HTR-8/SVneo (cell line): ENCODE measurements at regions not wholly inside any gene's neighbourhood (a gene's known extent, or its start where the extent isn't known, plus 50 kb on each side); places are given as distances from the start of the nearest gene placed in this dataset.

Source experiments
- DNase-seq: peaks from one replicate; pipeline ENCODE4 v3.0.0; 2011; ENCODE audit warnings: low spot score, mixed read lengths; ENCODE audit not compliant: insufficient read length
- FAIRE-seq: peaks from 2 replicates; lab custom pipeline; 2011; peaks lifted over from hg19 to GRCh38; lab: Jason Lieb, UNC

DNA sequence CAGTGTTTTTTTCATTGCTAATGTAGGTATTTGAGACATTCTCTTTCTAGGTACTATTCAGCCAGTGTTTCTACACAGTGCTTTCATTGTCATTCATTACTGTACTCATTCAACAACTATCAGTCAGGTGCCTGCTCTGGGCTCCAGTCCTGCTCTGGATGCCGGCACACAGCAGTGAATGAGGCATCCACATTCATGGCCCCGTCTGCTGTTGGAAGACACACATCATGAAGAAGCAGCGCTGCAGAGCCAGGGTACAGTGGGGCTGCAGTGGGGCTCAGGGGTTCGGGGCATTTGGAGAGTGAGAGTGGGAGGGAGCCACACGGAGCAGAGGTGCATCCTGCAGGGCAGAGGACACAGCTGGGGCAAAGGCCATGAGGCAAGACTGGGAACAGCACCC is 737.2 kb upstream of the RAB6C start:
- DNase-seq (no peak), FAIRE-seq (no peak)

DNA sequence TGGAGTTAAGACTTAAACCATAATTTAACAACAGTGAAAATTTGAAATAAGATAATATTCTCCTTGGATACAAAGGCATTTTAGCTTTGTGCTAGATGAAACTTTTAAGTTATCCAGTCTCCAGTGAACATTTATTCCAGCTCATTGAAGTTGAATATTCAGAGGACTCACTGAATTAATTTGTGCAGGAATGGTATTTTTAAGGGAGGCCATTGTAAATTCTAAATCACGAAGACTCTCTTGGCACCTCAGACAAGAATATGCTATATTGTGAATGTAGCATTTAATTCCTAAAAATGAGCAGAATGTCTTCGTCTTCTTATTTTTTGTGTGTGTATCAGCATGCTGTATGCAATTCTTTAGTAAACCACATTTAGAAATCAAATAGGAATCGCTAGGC is 731.7 kb upstream of the RAB6C start:
- DNase-seq (no peak), FAIRE-seq (no peak)

DNA sequence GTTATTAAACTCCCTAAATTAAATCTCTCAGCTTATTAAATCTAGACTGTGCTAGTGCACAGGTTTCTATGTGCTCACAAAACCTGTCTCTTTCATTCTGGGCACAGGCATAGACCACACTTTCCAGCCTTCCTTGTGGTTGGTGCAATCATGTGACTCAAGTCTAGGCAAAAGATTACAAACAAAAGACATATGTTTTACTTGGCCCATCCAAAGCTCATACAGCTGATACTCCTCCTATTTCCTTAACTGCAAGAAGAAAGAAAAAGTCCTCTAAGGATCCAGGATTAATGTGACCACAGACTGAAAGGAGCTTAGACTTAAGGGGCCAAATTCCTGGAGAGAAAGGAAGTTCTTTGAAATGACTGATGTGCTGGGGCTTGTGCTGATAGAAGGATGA is 731.3 kb upstream of the RAB6C start:
- DNase-seq: no peak
- FAIRE-seq: no peak

DNA sequence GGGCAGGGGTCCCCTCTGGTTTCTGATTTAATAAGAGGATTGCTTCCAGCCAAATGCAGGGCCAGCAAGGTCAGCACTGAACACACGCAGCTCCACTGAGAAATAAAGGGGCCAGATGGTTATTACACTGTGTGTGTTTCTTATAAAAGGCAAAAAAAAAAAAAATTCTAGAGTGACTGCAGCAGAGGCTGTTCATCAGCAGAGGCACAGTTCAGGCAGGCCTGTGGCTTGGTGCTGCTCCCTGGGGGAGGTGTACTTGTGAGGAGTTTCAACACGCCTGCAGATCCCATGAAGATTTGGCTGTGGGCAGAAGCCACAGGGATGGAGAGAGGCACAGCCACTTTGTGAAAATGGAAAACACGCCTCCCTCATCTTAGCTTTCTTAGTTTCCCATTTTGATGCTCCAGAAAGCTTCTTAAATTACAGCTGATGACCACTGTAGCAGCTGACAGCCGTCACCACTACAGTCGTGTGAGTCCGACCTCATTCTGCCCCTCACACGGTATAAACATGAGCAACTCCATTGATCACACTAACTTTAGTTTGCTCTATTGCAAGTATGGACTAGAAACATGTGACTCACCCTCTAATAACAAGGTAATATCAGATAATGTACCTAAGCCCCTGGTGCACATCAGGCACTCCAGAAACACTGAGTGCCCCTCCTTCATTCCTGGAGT is 726.5 kb upstream of the RAB6C start:
- FAIRE-seq (no peak), DNase-seq (no peak)

DNA sequence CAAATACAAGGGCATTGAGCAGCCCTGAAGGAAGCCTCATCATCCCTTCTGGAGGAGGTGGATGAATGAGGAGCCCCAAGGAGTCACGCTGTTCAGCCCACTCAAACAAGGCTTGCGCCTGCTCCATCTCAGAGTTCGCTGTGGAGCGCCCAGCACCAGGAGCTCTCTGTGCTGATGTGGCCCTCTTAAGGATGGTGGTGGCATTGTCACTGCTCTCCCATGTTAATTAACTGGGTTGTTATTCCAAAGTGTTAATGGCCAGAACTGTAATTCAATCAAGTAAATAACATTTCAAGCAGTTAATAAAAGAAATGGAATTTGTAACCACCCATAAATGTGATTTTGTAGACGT is 726.0 kb upstream of the RAB6C start:
- FAIRE-seq (no peak), DNase-seq (no peak)

DNA sequence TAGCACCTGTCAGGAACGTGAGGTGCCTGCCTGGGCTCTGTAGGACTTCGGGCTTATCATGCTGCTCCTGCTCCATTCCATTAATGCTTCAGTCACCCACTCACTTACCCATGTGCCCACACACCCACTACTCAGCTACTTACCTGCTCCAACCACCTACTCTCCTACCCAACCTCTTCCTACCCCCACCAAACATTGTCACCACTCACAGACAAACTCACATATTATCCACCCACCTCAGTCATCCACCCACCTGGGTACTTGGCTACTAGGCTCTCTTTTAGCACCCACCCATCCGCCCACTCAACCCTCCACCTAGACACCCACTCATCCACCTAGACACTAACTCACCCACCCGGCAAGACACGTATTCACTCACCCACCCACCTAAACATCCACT is 724.7 kb upstream of the RAB6C start:
- no peak for FAIRE-seq
- DNase-seq: no peak

DNA sequence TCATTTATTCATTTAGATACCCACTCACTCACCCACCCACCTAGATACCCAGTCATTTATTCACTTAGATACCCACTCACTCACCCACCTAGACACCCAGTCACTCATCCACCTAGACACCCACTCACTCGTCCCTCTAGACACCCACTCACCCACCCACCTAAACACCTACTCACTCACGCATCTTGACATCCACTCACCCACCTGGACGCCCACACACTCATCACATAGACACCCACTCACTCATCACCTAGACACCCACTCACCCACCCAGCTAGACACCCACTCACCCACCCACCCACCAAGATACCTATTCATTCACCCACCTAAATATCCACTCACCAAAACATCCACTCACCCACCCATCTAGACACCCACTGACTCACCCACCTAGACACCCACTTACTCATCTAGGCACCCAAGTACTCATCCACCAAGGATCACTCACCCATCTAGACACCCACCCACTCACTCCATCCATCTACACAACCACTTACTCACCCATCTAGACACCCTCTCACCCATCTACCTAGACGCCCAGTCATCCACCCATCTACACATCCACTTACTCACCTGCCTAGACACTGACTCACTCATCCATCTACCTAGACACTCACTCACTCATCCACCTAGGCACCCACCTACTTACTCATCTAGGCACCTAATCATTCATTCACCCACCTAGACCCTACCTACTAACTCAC is 723.7 kb upstream of the RAB6C start:
- no peak for DNase-seq
- FAIRE-seq: no peak

DNA sequence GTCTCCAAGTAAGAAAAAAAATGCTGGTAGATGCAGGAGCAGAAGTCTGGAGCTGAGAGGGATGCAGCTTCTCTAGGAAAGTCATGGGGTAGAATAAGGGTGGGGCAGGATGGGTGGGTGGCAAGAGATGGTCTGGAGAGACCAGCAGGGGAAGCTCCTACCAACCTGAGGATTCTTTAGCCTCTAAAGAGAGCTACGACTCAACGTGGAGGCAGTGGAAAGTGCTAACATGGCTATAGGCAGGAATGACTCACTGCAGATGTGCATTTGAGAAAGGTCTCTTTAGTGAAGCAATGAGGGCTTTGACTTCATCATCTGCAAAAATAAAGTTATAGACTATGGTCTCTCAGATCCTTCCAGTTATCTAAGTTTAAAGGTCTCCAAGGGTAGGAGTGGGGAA is 722.8 kb upstream of the RAB6C start:
- FAIRE-seq (no peak), DNase-seq (no peak)

DNA sequence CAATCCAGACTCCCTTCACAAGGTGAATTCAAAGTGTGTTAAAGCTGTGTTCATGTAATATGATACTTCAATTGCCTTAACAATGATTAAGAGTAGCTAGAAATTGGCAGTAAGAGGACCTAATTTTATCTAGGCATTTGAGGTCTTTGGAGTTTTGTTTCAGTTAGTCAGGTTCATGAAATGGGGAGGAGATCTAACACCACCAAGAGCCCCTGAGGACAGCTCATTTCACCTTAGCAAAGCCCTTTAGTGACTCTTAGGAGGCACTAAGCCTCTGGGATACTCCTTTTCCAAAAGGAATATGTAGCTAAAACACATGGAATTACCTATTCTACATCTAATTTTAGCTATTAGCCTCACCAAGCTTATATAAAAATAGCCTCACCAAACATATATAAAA is 716.5 kb upstream of the RAB6C start:
- no peak for DNase-seq
- FAIRE-seq: no peak

DNA sequence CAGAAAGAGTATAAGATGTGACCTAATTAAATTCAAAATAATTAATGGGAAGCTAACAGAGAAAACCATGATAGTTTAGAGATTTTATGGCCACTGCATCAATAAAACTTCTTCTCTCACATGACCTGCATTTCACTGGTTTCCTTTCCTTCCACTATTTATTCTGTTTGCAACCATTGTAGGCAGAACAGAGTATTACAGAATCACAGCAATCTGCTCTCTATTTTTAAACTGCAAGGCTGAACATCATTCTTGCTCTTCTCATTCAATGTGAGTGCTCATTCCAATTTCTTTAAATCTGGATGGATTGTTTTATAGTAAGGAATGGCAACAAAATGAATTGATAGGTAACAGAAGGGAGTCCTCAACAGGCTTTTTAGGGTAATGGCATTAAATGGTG is 715.5 kb upstream of the RAB6C start:
- DNase-seq (no peak), FAIRE-seq (no peak)

DNA sequence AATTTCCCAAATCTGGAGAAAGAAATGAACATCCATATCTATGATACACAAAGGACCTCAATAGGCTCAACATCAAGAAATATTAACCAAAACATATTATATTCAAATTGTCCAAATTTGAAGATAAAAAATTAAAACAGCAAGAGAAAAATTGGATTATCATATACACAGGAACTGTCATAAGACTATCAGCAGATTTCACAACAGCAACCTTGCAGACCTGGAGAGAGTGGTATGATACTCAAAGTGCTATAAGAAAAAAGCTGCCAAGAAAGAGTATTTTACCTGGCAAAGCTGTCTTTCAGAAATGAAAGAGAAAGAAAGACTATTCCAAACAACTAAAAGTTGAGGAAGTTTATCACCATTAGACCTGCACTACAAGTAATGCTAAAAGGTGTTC is 711.9 kb upstream of the RAB6C start:
- FAIRE-seq: no peak
- no peak for DNase-seq

DNA sequence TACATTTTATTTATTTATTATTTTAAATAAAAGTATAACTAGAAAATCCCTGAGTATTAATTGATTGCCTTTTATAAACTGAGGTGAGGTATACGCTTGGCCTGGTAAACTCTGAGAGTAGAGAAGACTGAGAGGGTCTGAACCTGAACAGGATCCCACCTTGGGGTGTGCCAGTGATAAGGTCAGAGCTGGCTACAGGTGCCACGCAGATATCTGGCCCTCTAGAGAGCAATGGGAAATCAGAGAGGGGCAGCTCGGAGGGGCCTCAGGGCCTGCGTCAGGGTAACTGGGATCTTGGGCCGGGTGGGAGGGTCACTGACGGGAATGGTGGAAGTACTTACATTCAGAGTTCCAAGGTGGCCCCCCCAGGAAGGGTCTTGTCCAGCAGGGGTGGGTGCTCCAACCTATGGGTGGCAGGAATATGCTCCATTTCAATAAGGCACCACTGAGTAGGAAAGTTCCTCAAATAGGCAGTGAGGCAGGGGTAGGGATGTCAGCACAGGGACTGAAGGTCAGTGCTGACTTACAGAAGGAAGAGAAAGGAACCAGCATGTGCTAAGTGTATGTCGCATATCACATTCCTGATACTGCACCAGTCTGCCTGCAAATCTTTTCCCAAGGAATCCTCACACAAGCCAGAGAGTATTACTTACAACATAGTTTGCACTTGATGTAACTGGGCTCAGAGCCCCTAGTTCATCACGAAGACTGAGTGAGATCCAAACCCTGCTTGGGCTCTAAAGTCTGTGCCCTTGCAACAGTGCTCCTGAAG is 706.0 kb upstream of the RAB6C start:
- FAIRE-seq: no peak

DNA sequence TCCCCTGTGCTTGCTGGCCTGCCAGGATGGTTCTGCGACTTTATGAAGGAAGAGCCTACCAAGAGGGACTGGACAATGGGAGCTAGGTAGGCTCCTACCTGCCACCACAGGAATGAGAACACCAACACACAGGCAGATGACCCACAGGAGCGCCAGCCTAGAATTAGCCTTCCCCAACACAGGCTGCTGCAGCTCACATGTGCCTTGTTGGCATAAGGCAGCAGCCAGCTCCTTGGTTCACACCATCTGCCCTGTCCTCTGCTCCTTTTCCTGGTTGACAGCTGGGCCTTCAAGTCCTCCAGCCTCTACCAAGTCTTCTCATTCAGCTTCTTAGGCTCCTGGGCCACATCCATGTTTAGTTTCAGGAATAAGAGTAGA is 705.4 kb upstream of the RAB6C start:
- no peak for FAIRE-seq
- DNase-seq: no peak

More for the DNA sequence above, 706.0 kb upstream of the RAB6C start:
- no peak for DNase-seq

DNA sequence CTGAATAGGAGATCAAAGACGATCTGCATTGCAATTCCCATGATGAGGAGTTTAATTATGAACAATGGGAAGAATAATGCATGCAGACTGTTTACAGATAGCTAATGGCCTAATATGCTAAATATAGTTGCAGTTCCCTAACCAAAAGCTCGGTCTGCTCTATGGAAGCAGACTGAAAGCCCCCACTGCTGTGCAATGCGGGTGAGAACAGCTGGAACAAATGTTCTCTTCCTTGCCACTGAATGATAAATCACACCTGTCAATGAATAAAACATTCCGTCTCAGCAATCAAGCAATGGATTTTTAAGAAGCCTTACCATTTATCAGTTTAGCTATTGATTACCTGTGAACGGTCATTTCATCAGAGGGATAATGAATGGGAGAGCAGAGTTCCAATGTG is 704.5 kb upstream of the RAB6C start:
- DNase-seq (no peak), FAIRE-seq (no peak)

DNA sequence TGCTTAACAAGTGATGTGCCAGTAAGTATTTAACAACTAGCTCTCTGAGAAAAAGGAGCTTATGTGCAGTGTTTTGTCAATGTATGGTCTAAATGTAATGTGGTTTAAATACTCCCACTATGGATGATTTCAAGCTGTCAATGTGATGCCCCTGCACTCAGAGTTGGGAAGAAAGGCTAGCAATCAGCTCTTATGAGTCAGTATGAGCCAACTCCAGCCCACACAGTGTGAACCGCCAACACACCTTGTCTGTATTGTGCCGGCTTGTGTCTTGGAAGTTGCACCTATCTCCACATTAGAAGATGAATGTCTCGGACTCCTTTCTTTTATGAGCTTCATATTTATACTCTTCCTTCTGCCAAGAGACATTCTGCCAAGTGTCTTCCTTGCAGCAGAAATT is 703.8 kb upstream of the RAB6C start:
- FAIRE-seq (no peak), DNase-seq (no peak)

DNA sequence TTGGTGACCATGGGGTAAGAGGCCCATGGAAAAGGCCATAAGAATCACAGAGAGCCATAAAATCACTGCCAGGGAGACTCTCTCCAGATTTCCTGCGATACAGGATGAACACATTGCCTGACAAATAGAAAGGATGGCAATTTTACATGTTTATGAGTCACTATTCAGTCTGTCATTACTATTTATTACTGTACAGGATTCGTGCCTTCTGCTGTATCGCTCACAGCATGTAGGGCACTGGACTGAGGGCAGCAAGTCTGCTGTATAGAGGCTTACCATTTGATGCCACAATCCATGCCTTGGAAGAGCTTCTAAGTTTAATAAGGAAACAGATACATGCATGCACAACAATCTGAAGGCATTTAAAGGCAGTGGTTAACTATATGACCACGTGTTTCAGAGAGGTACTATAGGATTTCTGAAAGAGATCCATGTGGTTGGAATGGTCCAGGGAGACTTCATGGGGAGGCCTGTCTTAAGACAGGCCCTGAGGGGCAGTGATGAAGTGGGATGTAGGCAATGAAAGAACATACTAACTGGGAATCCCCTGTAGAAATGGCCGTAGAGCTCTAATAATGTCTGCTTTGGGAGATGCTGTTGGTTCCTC is 702.4 kb upstream of the RAB6C start:
- FAIRE-seq (no peak), DNase-seq (no peak)

DNA sequence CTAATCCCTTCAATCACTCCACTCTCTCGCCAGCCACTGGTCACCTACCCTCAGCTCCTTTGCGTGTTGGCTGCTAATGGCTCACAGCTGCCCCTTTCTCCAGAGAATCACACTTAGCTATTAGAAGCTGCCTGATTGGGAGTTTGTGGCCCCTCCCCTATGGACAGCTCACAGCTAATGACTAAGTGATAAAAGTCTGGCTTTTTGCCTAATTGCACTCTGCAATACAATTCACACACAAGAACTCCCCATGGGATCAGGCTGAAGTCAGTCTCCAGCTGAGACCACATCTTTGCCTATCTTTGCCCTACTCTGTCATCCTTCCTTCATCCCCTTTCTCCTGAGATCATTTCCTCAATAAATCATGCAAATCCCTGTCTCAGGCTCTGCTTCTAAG is 701.9 kb upstream of the RAB6C start:
- FAIRE-seq (no peak), DNase-seq (no peak)

DNA sequence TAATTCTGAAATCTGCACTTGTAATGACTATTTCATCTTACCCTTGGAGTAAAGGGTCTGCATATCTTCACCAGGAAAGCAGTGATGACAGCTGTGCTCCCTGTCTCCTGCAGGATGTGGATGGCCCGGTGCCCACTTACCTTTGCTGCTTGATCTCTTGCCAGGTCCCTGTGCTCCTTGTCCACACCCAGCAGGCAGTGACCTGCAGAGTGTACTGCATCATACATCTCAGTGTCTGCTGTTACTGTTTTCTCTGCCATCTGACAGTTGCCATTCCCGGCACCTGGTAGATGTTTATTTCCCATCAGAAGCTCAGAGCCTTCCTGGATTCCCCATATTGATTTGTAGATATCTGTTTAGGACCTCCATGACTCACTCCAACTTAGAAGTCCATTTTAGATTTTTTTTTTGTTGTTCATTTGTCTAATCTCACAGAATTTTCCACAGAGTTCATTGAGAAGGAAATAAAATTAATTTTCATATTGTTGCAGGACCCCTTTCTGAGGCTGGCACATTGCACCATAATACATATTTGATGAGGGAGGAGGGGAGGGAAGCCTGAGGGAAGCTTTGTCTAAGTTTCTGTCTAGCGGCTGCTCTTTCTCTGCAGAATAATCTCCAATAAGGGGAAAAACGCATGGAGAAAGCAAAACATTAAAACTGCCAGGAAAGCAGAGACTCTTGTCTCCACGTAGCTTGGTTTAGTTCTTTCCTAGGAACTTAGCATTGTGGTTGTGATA is 697.5 kb upstream of the RAB6C start:
- DNase-seq (no peak), FAIRE-seq (no peak)

DNA sequence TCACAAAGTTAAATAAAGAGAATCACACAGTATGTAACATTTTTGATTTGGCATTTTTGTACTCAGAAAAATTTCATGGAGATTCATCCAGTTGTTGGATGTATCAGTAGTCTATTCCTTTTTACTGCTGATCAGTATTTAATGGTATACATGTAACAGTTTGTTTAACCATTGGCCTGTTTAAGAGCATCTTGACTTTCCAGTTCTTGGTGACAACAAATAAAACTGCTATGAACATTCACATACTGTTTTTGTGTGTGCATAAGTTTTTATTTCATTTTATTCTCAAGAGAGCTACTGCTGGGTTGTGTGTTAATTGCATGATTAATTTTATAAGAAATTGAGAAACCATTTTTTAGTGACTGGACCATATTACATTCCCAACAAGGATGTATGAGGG is 694.5 kb upstream of the RAB6C start:
- FAIRE-seq: no peak
- DNase-seq: no peak

DNA sequence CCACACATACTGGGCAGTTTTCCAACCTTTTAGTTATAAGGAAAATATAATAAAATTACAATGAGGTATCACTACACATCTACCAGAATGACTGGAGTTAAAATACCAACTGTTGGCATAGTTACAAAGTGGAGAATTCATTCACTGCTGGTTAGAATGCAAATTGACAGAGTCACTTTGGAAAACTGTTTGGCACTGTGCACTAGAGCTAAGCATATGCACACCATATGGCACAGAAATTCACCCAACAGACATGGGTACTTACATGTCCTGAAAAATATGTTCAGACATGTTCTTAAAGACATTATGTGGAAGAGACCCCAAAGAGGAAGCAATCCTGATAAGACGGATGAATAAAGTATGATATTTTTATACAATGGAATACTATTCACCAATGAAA is 686.1 kb upstream of the RAB6C start:
- no peak for FAIRE-seq
- no peak for DNase-seq

DNA sequence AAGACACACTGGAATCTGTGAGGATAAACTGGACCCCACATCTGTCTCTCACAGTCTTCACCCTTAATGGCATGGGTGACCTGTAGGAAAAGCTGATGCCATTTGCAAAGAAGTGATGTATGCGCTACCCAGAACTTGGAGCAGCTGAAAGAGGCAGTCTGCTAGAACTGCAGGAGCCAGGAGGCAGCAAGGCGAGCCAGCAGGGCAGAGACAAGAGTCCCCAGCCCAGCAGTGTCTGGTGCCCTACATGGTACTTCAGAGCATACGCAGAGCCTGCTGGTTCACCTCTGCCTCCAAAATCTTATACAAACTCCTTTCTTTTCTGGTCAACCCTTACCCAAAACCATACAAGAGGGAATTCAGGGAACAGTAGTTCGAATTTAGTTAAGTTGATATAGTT is 683.1 kb upstream of the RAB6C start:
- no peak for DNase-seq
- no peak for FAIRE-seq
